Right ventricle myocardium superior (tissue), 1 donor: ENCODE measurements at regions not wholly inside any gene's neighbourhood (a gene's known extent, or its start where the extent isn't known, plus 50 kb on each side); places are given as distances from the start of the nearest gene placed in this dataset.

Source experiments
- ATAC-seq: fragments of 200-7000 bp; cut with Tn5 transposase; one replicate; pipeline ENCODE4 v1.9.1; 2020; ENCODE audit warnings: mild to moderate bottlenecking; ENCODE audit not compliant: poor library complexity
- DNase-seq: peaks from one replicate; pipeline ENCODE4 v3.0.0-alpha.2; 2020
- intact Hi-C: fragments of 100-400 bp; cut with DNase I; formaldehyde crosslinking; loops from one replicate; pipeline ENCODE4 v1.11.2; 2022
- donor health status: DM: no; HTN: yes; CAD: no; lungs with severe emphysema.

DNA sequence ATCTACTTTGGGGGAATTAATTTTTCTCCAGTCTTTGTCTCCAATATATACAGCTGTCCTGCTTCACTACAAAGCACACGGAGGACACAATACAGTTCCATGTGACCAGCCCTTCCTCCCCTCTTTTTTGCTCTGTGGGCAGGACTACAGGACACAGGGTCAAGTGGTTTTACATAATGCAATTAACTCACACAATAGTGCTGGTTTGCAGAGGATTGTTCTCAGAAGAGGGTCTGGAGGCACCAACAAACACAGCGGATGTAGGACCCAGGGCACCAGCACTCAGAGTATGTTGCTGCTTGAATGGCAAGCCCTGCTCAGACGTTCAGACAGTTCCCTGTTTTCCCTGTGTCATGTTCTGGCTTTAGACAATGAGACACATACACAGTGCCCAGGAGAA, 52.0 kb upstream of the NPTX2 start:
- intact Hi-C loops: no loop called here
- ATAC-seq: no peak
- DNase-seq: no peak

DNA sequence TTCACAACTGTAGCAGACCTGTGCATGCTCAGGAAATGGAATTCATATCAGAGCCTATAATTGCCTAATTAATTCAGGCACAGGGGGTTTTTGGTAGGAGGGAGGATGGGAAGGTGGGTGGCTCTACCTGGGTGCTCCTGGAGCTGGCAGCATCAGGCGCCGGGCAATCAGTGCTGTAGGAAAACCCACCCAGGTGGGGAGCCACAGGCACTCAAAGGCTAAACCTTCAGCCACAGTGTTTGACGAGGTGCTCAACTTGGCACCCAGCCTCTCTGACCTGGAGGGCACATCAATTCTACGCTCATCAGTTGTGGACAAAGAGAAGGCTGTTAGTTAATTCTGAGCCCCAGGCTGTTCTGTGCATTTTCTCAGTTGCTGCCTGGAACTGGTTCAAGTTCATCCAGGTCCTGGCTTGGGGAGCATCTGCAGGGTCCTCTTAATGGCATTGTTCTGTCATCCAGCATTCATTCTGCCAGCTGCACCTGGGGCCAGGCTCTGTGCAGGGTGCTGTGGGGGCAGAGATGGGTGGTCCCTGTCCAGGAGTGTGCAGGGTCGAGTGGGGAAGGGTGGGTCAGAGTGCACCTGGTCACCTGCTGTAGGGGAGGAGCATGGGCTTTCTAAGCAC, 54.1 kb upstream of the NPTX2 start:
- intact Hi-C loops: no loop called here
- DNase-seq (no peak), ATAC-seq (no peak)

DNA sequence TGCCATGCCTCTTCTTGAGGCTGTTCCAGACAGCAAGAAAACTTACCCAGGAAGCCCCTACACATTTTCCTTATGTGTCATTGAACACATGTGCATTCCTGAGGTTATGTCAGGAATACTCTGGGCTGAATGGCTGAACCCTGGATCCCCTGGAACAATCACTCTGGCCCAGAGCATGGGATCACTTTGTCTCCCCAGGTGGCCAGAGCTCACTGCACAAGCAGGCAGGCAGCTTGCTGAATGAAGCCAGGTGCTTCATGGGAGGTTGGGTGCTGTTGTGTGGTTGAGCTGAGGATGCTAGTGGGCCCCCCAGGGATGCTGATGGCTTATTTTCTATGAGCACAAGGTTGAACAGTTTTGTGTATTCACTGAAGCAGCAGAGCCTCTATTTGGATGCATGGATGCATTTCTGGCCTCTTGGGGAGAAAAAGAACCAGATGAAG, 54.7 kb upstream of the NPTX2 start:
- DNase-seq: no peak
- intact Hi-C loops: no loop called here
- ATAC-seq: no peak

DNA sequence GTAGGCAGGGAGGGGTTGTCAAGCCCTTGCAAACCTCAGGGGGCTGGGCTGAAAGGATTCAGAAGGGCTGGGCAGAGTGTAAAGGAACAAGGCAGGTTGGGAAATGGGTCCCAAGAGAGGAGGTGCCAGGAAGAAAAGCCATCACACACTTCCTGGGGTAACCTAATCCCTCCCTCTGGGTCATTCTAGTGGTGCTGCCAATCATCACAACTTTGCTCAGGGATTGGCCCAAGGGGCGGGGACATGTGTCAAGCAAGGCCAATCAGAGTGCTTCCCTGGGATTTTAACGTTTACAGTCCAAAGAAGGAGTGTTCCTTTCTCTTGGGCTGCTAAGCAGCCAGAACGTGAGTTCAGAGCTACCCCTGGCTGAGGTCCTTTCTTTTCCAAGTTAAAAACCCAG, 57.1 kb upstream of the NPTX2 start:
- intact Hi-C loops: no loop called here
- ATAC-seq (no peak), DNase-seq (no peak)

DNA sequence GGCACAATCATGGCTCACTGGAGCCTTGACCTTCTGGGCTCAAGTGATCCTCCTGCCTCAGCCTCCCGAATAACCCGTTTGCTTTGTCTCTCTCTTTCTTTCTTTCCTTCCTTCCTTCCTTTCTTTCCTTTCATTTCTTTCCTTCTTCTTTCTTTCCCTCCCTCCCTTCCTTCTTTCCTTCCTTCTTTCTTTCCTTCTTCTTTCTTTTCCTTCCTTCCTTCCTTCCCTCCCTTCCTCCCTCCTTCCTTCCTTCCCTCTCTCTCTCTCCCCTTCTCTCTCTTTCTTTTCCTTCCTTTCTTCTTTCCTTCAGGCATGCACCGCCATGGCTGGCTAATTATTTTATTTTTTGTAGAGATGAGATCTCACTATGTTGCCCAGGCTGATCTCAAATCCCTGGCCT, 57.9 kb upstream of the NPTX2 start:
- no peak for DNase-seq
- ATAC-seq: no peak
- intact Hi-C loops: no loop called here

DNA sequence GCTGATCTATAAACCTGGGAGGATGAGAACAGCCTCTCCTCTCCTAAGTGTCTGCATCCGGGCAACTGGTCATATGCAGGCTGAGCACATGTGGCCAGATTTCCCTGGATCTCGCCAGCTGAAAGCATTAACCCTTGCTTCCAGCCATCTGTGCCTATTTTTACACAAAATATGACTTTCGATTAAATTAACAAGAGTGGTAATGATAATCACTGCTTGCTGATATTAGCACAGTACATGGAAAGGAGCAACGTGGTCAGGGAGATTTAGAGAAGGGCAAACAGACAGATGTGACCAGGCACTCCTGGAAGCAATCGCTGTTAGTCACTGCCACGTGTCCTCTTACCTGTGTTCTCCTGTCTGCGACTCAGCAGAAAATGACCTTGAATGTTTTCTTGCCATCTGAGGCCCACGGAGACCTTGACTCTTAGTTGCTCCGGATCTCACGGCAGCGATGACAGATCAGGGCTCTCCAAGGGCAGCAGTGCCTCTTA, 59.5 kb upstream of the NPTX2 start:
- ATAC-seq (no peak), DNase-seq (no peak)
- intact Hi-C loops: no loop called here

DNA sequence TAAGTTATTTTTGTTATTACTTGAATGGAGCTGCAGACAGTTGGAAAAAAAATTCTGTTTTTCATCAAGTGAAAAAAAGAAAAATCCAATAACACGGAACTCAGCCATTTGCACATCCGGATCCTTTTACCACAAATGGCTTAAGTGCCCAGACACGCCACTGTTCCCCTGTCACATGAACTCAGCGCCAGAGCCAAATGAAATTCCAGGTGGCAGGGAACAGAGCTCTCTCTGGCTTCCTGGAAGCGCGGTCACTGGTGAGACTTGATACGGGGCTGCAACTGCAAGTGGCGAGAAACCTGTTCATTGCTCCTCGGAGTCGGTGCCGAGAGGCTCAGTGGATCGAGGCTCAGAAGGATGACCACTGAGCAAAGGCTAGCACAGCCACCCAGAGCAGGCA, 60.8 kb upstream of the NPTX2 start:
- intact Hi-C loops: no loop called here

DNA sequence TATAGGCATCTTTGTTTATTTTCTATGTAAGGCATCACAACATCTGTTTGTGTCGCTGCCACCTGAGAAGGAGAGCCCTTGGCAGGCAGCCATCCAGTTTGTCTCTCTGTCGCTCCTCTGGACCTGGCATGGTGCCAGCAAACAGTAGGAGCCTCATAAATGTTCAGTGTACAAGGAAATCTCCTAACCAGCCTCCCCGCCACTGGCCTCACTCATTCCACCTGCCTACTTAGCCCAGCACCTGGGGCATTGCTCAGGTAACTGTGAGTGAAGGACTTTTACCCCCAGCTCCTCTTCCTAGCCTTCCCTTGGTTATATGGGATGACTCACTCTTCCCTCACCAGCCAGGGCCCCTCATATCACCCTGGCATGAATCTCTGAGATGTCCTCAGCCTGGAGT, 61.7 kb upstream of the NPTX2 start:
- intact Hi-C loops: no loop called here
- ATAC-seq (no peak), DNase-seq (no peak)

More for the DNA sequence above, 60.8 kb upstream of the NPTX2 start:
- ATAC-seq: no peak
- DNase-seq: no peak

DNA sequence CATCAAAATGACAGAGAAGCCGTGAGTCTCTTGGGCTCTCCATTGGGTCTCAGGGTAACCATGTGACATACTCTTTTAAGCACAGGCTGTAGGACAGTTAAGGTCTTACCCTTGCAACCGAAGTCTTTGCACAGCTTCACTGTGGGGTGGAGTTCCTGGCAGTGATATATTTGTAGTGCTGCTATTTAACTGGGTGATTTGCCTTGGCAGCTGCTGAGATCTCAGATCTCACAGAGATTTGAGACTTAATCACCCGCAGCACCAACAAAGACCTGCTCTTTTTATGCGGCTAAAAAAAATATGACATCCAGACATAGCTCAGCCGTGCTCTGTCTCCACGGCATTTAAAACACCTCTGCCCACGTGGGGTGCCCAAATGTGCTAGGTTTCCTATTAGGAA, 63.4 kb upstream of the NPTX2 start:
- no peak for DNase-seq
- ATAC-seq: no peak
- intact Hi-C loops: no loop called here

DNA sequence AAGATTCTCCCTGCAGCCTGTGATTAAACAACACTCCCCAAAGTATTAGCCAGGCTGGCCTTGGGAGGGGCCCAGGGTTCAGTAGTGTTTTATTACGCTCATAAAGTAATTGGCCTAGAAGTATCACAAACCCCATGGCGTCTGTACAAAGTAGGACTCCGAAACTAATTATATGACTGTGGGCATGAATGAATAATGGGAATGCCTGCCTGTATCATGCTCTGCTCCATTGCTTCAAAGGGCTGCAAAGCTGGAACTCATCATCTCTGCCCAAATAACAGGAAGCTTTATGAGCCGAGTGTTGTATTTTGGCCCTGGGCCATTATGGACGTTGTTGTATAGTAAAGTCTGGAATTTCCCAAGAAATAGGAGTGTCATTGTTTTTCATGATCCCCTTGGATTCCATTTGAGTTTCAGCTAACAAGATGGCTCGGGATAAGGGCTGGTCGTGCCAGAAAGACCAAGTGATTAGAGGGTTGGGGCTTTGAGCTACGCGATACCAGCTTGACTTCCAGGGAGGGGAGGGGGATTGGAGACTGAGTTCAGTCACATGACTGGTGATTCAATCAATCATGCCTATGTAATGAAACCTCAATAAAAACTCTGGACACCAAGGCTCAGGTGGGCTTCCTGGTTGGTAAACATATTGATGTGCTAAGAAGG, 65.3 kb upstream of the NPTX2 start:
- intact Hi-C loops: no loop called here
- DNase-seq (no peak), ATAC-seq (no peak)

DNA sequence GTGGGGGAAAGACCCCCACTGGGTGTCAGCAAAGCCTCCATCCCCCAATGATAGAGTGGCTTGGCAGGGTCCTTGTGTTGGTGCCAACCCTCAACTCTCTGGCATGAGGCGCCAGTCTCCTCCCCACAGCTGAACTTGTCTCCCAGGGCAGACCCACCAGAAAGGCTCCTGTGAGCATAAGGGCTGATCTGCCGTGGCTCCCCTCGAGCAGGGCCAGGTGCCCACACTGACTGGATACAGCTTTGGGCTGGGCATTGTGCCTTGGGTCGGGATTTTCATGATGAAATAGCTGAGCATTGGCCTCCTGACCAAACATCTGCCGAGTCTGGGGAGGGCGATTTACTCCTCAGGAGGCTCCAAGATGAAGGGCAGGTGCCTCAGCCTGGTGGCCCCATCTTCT, 68.1 kb upstream of the NPTX2 start:
- DNase-seq (no peak), ATAC-seq (no peak)
- intact Hi-C loops: no loop called here

DNA sequence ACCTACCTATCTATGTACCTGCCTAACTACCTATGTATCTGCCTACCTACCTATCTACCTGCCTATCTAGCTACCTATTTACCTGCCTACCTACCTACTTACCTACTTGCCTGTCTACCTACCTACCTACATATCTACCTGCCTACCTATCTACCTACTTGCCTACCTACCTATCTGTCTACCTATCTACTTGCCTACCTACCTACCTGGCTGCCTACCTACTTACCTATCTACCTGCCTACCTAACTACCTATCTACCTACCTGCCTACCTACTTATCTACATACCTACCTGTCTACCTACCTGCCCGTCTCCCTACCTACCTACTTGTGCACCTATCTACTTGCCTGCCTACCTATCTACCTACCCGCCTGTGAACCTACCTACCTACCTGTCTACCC, 68.7 kb upstream of the NPTX2 start:
- DNase-seq: no peak
- intact Hi-C loops: no loop called here
- no peak for ATAC-seq

DNA sequence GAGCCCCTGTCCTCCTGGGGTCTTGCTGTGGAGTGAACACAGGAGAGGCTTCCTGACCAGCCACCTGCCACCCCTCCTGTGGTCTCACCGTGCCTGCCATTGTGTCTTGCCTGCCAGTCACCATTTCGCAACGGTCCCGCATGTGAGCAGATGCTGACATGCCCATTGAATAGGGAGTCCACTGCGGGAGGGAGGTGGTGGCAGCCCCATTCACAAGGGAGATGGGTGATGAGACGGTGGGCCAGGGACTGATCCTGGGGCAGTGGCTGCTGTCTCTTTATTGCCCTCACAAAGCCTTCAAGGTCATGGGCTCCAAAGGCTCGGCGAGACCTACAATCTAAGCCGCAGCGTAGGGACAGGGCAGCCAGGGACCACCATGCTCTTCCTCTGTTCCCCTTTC, 76.0 kb upstream of the NPTX2 start:
- intact Hi-C loops: no loop called here
- ATAC-seq: no peak
- no peak for DNase-seq

DNA sequence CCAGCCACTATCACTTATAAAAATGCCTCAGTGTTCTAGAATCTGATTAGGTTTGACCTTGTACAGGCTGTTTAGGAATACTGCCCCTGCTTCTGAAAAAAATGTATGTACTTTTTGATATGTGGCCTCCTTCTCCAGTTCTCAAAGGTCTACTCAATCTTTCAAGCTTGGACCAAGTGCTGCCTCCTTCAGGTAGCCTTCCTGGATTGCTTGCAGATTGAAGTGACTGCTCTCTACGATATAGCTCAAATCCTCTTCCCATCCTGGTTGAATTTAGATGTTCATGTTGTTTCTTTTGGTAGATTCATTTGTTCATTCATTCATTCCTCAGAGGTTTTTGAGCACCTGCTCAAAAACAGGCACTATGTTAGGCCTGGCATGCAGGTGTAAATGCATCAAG, 77.2 kb upstream of the NPTX2 start:
- intact Hi-C loops: no loop called here
- ATAC-seq (no peak), DNase-seq (no peak)

DNA sequence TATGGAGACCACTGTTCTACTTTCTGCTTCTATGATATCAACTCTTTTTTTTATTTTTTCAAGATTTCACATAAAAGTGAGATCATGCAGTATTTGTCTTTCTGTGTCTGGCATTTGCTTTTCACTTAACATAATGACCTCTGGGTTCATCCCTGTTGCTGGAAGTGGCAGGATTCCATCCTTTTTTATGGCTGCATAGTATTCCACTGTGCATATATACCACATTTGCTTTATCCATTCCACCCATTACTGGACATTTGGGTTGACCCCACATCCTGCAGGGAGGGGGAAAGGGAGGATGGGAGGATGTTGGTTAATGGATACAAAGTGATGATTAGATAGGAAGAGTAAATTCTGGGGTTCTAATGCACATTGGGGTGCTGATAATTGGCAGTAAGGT, 80.3 kb upstream of the NPTX2 start:
- intact Hi-C loops: no loop called here
- ATAC-seq (no peak), DNase-seq (no peak)

DNA sequence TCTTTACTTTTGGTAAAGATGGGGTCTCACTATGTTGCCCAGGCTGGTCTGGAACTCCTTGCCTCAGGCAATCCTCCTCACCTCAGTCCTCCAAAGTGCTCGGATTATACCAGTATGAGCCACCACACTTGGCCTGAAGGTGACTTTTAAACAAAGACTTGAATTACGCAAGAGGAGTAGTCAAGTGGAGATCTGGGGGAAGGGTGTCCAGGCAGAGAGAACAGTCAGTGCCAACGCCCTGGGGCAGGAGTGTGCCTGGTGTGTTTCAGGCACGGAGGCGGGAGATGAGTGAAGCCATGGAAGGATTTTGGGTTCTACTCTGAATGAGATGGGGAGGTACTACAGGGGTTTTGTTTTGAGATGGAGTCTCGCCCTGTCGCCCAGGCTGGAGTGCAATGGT, 82.6 kb upstream of the NPTX2 start:
- DNase-seq (no peak), ATAC-seq (no peak)
- intact Hi-C loops: no loop called here

DNA sequence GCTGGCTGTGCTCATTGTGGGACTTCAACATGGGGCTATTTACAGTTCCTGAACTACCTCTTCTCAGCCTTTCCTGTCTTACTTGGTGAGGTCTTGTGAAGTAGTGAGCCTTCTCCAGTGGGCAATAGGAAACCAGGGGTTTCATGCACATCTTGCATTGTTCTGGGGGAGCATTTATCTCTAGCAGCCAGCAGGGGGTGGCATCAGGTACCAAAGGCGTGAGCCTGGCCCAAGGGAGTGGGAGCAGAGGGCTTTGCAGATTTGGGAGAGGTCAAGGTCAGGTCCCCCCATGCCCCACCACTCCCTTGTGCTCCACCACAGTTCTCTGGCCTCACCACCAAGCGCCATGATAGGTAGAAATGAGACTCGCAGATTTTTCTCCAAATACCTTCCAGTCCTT, 85.4 kb upstream of the NPTX2 start:
- no peak for ATAC-seq
- intact Hi-C loops: no loop called here
- no peak for DNase-seq

DNA sequence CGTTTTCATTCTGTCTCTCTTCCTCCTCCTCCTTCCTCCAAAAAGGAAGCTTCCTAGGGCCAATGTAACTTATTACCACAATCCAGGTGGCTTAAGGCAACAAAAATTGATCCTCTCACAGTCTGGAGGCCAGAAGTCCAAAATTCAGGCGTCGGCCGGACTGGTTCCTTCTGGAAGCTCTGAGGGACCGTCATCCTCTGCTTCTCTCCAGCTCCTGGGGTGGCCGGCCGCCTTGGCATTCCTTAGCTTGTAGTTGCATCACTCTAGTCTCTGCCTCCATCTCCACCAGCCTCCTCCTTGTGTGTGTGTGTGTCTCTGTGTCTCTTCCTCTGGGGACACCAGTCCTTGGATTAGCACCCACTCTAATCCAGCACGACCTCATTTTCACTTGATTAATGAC, 89.0 kb upstream of the NPTX2 start:
- ATAC-seq (no peak), DNase-seq (no peak)
- intact Hi-C loops: no loop called here

DNA sequence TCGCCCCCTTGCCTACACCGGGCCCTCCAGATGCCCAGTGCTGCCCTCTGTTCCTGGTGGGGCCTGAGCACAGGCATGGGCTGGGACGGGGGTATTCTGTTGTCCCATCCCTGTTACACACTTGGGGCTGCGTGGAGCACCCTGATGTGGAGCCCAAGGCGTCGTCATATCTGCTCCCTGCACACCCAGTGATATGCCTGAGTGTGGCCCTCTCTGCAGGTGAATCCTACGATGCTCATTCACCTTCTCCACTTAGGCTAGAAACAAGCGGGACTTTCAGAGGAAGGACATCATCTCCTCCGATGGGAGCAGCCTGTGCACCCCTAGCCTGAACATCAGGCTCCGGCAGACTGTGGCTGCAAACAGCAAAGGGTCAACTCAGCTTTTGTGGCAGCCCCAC, 91.0 kb upstream of the NPTX2 start:
- no peak for ATAC-seq
- intact Hi-C loops: no loop called here
- no peak for DNase-seq

DNA sequence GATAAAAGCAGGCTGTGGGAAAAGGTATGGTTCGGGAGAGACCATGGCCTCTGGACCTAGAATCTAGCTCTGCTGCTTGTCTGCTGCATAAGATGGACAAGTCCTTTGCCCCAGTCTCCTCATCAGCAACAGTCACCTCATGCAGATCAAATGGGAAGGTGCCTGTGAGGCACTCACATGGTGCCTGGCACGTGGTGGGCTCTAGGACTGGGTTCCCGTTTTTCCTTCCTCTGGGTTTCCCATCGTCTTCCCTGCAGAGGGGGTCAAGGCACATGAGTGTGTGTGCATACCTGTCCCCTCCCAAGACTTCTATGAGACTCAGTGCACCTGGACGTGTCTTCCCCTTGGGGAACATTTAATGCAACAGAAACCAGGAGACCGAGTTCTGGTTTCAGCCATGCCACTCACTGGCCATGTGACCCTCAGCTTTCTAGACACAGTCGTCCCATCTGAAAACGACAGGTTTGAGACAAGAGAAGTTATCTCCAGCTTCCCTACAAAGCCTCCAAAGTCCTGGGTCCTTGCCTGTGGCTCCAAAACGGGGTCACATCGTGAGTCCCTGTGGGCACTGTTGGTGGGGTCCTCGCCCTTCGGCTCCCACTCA, 95.9 kb upstream of the NPTX2 start:
- DNase-seq (no peak), ATAC-seq (no peak)
- intact Hi-C loops: no loop called here
